Ureter (tissue), 1 donor: ENCODE measurements at regions not wholly inside any gene's neighbourhood (a gene's known extent, or its start where the extent isn't known, plus 50 kb on each side); places are given as distances from the start of the nearest gene placed in this dataset.
"Not testable (repeated sequence)": the region's sequence is repeated elsewhere in the genome, so short reads cannot be mapped to it uniquely, and the experiment has no call there.

Source experiments
- DNase-seq: peaks from one replicate; pipeline ENCODE4 v3.0.0-alpha.2; 2020; ENCODE audit warnings: low spot score
- donor health status: DM: yes; HTN: yes; CAD: no.

DNA sequence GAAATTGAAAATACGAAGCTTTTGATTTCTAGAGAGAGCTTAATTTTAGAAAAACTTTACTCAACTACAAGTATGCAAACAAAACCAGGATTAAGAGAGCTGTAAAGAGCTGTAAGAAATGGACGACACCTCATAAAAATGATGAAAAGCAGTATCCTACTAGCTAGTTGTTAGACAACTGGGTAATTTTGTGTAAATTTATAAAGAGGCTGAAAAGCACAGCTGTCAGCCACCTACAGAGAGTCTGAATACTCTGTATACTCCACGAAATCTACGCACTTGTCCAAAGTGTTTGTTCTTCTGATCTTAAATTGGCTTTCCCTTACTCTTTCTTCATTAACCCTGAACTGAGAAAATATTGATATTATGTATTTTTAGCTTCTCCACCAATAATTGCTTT lies 808.4 kb upstream of the EPHA7 start:
- DNase-seq = no peak

DNA sequence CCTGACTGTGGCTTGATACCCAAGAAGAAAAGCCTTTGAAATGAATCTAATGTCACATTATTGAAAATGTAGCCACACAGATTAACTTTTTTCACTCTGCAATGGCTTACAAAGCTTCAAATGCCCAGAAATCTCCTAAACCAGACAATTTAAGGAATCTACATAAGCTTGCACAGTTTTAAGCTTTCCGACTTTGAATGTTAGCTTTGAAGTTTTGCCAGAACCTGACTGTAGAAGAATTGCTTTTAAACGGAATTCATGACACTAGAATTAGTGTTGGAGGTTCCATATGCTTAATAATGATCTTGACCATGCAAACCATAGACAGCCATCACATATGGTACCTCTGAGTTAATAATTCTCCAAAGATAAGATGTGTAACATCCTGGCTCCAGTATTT lies 798.5 kb upstream of the EPHA7 start:
- no peak for DNase-seq

DNA sequence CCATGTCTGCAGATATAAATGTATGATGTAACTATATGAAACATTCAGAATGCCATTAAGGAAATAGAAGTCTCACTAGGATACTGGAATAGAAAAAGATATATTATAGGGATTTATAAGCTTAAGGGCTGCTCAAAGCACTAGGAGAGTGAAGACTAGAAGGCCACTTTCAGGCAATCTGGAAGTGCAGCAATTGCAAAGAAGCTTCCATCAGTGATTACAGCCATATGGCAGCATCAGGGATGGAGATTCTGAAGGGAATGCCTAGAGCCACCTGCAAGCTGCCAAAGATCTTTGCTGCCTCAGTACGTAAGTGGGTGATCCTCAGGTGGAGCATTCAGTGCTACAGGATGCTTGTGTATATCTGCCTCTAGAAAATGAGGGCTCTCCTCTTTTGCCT lies 796.2 kb upstream of the EPHA7 start:
- DNase-seq = no peak

DNA sequence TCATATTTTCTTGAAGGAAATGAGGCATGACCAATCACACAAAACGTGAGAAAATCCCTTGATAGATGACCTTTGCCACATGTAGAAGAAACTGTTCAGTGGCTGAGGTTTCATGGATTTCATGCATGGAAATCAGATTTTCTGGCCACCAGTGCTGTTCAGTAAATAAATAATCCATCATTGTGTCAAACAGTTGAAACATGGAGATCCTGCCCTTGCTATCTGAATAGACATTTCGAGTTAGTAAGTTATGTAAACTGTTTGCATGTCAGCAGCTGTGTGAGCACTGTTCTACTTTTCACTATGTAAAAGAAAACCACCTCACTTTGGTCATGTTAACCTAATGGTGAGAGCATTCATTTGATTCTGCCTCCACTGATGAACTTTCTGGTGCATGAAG lies 793.9 kb upstream of the EPHA7 start:
- no peak for DNase-seq

DNA sequence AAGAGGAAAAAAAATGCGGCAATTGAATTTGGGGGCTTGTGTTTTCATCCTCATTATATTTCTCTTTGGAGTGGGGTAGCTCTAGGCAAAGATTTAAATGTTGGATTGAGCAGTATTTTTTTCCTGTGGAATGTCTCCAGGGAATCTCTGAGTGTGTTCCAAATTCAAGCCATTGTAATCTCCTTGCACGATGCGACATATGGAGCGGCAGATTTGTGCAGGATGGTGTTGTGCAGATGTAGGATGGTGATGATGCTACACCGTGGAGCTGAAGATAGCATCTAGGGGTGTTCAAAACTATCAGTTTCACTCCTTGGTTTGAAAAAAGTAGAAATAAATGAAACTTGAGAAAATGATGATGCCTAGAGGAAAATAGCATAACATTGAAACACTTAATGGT lies 777.5 kb upstream of the EPHA7 start:
- no peak for DNase-seq

DNA sequence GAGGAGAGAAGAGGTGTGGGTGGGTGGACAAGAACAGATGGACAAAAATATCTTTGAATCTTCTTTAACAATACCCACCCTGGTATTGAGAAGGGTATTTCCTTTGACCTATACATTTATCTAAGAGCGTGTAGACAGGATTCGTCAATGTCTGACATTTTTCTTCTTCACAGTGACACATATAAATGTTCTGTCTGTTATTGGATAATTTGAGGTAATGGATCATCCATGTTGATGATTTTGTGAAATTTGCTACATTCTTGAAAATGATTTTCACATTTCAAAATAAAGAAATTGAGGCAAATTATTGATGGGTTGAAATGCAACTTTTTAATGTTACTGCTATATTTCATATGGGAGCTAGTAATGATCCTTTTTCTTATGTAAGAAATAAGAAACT lies 770.7 kb upstream of the EPHA7 start:
- DNase-seq = no peak

DNA sequence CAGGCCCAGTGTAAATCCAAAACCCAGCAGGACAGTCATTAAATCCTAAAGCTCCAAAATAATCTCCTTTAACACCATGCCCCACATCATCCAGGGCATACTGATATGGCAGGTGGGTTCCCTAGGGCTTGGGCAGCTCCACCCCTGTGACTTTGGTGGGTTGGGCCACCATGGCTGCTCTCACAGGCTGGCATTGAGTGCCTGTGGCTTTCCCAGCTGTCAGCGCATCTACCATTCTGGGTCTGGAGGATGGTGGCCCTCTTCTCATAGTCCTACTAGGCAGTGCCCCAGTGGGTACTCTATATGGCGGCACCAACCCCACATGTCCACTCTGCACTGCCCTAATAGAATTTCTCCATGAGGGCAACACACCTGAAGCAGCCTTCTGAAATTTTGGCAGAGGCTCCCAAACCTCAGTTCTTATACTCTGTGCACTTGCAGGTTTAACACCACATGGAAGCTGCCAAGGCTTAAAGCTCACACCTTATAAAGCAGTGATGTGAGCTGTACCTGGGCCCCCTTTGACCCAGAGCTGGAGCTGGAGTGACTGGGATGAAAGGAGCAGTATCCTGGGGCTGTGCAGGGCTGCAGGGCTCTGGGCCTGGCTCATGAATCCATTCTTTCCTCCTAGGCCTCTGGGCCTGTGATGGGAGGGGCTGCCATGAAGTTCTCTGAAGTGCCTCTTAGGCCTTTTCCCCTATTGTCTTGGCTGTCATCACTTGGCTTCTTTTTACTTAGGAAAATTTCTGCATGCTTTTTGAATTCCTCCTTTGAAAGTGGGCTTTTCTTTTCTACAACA lies 765.5 kb upstream of the EPHA7 start:
- no peak for DNase-seq

DNA sequence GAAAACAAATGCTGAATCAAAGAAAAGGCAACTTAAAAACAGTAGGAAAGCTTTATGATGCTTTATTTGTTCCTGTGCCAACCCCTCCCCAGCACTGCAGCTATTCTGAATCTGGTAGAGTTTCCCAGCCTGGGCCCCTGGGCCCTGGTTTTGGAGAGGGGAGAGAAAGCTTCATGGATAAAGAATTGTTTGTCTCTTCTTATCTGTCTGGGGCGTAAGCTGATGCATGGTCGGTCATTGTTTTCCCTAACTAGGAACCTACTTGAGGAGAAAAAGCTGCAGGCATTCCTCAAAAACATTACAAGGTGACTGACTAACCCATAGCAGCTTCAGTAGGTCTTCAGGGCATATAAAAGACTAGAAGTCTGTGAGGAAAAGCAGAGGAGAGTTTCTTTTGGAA lies 758.1 kb upstream of the EPHA7 start:
- DNase-seq = no peak

DNA sequence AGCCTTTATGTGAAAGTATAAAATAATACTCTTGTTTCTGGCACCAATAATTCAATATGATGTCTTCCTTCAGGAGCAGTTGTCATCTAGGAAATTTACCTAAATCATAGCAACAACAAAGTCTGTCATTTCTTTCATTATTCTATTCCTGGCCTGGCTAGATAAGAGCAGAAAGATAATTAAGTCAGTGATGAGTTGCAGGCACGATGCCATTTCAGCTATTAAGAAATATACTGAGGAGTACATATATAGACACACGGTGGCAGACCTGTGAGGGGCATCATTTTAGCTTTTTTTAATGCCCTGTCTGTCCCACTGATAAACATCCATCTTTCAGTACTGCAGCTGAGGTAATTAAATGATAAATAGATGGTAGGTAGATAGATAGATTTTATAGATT lies 756.1 kb upstream of the EPHA7 start:
- DNase-seq = no peak

DNA sequence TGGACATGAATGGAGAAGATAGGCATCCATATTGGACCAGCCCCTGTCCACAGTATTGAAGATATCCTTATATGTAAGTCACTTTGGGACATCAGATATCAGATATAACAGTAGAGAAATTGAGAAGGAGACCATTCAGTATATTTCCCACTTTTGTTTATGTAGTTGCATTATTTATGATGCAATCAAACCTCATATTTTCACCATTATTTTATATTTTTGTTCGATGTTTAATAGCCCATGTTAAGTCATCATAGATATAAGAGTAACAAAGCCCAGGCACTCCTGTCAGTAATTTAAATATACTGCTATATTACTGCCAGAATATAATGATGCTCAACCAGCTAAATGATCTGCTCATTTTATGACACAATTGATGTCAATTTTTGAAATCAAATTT lies 744.5 kb upstream of the EPHA7 start:
- no peak for DNase-seq

DNA sequence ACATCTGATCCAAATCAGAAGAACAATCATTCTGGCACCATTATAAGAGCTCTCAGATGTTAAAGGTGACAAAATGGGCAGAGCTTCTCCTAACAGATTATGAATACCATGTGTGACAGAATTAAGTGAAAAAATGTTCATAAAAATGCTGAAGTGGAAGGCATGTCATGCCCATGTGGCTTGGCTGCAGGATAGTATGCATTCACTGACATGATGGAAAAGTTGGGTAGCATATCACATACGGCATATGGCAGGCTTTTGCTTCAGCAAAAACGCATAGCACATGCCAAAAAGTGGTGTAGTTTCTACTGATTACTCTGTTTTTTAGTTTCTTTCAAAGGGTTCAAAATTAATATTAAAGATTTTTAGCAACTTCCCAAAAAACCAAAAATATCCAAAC lies 731.5 kb upstream of the EPHA7 start:
- DNase-seq = no peak

DNA sequence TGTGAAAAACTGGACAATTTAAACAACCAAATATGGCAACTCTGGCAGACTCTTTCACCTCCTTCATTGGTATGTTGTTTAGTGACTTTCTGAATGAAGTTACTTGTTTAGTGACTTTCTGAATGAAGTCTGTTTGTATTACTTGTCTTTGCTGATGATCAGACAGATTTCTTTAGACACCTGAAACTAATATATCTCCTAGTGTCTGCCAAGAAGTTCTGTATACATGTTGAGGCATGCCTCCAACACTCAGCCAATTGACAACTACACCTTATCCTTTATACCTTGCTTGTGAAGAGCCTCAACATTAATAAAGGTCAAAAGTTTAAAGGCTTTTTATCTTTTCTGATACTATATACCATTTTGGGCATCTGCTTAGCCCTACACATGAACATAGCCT lies 725.4 kb upstream of the EPHA7 start:
- DNase-seq = no peak

DNA sequence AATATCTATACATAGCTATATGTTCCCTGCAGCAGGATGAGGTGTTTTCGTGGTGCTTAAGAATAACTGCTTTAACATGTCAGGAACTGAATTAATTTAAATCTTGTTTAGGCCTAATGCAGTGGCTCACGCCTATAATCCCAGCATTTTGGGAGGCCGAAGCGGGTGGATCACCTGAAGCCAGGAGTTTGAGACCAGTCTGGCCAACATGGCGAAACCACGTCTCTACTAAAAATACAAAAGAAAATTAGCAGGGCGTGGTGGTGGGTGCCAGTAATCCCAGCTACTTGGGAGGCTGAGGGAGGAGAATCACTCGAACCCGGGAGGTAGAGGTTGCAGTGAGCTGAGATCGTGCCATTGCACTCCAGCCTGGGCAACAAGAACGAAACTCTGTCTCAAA lies 717.8 kb upstream of the EPHA7 start:
- not testable (repeated sequence) for DNase-seq

DNA sequence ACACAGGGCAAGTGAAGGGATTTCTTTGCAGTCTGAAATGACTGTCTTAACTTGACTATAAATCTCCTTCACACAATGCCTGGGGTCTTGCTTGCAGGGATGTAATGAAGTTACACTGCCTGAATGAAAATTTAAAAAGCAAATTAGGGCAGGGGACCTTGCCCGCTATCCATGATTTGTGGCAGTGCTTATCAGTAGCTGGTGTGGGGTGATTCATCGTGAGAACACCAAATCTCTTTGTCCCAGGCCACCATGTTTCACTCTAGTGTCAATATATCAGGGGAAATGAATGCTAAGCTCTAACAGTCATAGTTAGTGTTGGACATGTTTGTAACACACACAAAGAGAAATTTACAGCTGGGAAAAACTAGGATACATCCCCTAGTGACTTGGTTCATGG lies 713.7 kb upstream of the EPHA7 start:
- no peak for DNase-seq

DNA sequence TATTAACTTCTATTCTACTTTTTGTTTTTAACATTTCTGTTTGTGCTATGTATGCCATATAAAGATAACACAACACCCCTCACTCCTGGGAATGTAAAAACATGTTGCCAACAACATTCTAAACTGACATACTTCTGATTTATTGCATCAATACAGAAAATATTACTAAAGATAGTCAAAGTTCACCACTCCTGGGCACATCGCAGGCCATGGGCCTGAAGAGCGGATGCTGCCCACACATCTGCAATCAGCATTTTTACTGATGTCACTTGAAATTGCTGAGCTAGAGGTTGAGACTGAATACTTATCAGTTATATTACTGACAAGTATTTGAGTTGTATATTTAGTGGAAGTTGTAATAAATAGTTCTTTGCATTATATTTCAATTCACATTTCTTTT lies 711.9 kb upstream of the EPHA7 start:
- no peak for DNase-seq

DNA sequence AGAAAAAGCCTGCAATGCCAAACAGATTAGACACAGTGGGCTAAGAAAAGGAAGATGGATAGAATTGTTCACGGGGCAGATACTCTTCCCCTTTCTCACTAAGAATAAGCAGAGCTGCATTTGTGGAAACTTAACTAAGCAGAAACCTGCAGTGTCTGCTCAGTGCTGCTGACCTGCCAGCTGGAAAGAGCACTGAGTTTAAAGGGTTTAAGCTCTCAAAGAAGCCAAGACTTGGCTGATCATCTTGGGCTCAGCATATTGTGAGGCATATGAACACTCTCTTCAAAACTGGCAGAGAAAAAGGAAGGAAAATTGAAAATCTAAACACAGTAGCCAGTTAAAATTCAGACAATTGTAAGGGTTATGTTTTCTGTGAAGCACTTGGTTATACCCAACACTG lies 711.1 kb upstream of the EPHA7 start:
- no peak for DNase-seq

DNA sequence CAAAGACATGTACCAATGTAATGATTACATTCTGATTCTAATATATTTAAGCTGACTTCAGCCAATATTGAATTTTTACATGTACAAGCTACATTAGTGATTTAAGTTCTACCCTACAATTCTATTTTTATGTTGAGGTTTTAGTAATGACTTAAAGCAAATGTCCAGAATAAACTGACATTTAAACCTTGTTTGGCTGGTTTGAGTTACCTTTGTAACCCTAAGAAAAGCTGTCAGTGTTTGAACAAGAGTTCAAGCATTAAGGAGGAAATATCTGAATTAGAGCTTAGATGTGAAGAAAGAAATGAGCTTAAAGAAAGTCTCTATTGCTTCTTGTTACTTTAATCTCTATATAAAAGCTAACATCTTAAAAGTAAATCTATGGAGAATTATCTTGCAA lies 710.6 kb upstream of the EPHA7 start:
- no peak for DNase-seq

DNA sequence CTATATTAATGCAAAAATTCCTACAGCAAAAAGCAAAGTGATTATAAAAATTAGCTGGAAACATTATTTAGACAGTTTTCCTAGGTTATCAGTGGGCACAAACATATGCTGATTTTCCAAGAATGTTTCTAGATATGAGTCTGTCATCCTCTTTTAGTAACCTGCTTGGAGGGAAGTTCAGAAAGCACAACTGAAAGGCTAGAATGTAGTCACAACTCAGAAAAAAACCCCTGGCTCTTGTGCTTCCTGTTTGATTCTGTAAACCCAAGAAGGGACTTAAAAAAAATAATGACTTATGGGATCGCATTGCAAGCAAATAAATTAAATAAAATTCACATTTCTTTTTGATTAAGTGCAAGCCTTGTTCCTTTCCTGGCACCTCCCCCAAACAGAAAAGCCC lies 708.4 kb upstream of the EPHA7 start:
- no peak for DNase-seq

DNA sequence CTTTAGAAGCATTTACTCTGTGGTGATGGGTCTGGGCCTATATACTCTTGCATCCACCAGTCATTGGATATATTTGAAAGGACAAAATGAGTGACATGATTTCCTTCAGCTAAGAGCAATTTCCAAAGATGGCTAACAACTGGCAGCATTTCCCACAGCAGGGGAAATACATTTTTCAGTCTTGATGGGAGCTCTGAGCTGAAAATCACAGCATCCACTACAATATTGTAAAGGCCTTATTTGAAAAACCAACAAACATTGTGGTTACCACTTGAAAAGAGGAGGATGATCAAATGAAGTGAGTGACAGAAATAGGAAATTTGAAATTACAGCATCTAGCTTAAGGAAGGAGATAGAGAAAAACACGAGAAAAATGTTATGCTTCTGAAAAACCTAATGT lies 705.0 kb upstream of the EPHA7 start:
- no peak for DNase-seq

DNA sequence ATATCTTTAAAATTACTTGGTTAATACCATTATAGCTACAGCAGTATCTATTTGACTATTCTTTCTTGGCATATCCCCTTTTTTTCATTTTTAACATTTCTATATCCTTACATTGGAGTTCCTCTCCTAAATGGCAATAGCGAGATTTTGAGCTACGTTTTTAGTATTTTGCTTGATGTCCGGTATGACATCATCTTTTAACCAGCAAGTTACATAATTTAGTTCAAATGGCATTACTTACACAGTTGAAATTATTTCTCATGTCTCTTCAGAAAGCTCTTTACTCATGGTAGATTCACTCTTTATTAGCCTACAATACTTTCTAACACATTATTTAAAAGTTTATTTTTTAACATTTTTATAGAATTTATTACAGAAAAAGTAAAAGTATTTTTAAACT lies 701.7 kb upstream of the EPHA7 start:
- DNase-seq = no peak

DNA sequence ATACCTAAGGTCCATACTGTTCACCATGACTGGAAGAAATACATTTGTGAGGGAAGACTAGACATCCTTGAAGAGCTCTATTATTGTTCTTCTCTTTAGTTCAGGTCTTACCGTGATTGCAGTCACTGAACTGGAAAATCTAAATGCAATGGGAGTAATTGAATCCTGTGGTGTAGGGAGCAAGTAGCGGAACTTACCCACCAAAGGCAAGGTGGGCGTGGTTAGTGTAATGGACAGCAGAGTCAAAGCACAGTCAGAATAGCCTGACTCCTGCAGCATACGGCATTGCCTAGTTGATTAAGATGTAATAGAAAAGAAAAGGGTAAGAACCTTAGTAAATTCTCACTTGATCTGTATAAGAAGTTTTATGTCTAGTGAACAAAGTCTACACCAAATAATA lies 679.7 kb upstream of the EPHA7 start:
- DNase-seq = no peak

DNA sequence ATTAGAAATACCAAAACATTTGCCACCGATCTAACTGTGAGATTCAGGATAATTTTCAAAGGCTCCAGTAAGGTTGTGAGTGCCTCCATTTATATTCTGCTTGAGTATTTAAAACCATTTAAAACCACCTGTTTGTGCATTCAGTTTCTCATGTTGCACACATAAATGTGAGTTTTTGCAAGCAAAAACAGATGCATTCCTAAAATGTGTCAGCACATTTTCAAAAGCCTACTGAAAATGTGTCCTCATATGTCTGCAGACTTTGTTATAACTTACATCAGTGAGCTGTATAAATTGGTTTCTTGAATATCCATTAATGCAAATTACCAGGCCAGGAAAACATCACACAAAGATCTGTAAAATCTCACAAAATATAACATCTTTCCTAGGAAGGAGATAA lies 676.6 kb upstream of the EPHA7 start:
- DNase-seq = no peak

DNA sequence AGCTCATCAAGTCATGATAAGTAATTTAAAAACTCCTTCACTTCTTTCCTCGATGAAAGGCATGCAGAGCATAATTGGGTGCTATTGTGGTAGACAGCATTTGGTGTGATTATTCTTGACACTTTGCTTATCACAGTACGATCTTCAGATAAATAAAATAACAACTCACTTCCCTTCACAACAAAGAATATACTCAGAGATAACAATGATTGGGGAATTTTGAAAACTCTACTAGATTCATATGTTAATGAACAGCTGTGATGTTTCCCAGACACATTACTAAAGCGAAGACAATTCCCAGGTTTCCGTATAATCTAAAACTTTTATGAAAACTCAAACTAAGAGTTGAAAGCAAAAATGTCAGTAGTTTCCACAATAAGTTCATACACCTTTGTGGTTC lies 670.6 kb upstream of the EPHA7 start:
- DNase-seq = no peak

DNA sequence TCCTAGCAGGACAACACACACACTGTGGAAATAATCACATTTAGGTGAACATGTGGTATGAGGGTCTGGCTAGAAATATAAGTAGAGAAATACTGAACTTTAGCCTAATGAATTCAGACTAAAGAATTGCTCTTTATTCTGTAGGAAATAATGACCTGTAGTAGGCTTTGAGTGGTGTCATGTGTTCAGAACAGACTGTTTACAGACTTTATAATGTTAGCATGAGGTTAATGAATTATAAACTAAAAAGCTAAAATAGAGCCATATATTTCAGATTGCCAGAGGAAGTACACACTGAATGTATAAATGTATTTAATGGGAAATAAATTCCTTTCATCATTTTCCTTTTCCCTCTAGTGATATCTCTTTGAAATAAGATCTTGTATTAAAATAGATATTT lies 669.5 kb upstream of the EPHA7 start:
- no peak for DNase-seq
